GM21367 (cell line): ENCODE measurements at regions not wholly inside any gene's neighbourhood (a gene's known extent, or its start where the extent isn't known, plus 50 kb on each side); places are given as distances from the start of the nearest gene placed in this dataset.
"Not testable (repeated sequence)": the region's sequence is repeated elsewhere in the genome, so short reads cannot be mapped to it uniquely, and the experiment has no call there.

Source experiments
- ATAC-seq: cut with Tn5 transposase; IDR thresholded peaks from one replicate; pipeline ENCODE4 v1.9.1; 2021; ENCODE audit not compliant: unreplicated experiment

- ATAC-seq: no peak
Observed at GRCh38 chr2:129014432-129014831, 695.8 kb upstream of the HS6ST1 start.

GRCh38 chr2:129015397-129016285, 697.0 kb upstream of the HS6ST1 start:
- ATAC-seq: no peak

- no peak for ATAC-seq
Observed at GRCh38 chr2:129016972-129017371, 698.3 kb upstream of the HS6ST1 start.

GRCh38 chr2:129024796-129025195, 706.1 kb upstream of the HS6ST1 start:
- no peak for ATAC-seq

GRCh38 chr2:129035992-129036391, 717.3 kb upstream of the HS6ST1 start:
- no peak for ATAC-seq

GRCh38 chr2:129043677-129044076, 725.0 kb upstream of the HS6ST1 start:
- ATAC-seq: not testable (repeated sequence)

- not testable (repeated sequence) for ATAC-seq
Observed at GRCh38 chr2:129046475-129046874, 727.8 kb upstream of the HS6ST1 start.

GRCh38 chr2:129050101-129050500, 731.4 kb upstream of the HS6ST1 start:
- ATAC-seq: no peak

GRCh38 chr2:129055242-129055641, 736.6 kb upstream of the HS6ST1 start:
- no peak for ATAC-seq

GRCh38 chr2:129055824-129056223, 737.2 kb upstream of the HS6ST1 start:
- ATAC-seq: no peak

GRCh38 chr2:129056309-129056958, 737.8 kb upstream of the HS6ST1 start:
- no peak for ATAC-seq

- no peak for ATAC-seq
Observed at GRCh38 chr2:129056959-129057317, 738.3 kb upstream of the HS6ST1 start.

GRCh38 chr2:129058981-129059380, 740.3 kb upstream of the HS6ST1 start:
- no peak for ATAC-seq

- ATAC-seq: no peak
Observed at GRCh38 chr2:129059476-129059875, 740.8 kb upstream of the HS6ST1 start.

- no peak for ATAC-seq
Observed at GRCh38 chr2:129061069-129061768, 742.6 kb upstream of the HS6ST1 start.

- ATAC-seq: no peak
Observed at GRCh38 chr2:129061769-129062121, 743.1 kb upstream of the HS6ST1 start.

GRCh38 chr2:129062146-129062912, 743.7 kb upstream of the HS6ST1 start:
- ATAC-seq: no peak

- no peak for ATAC-seq
Observed at GRCh38 chr2:129067070-129067469, 748.4 kb upstream of the HS6ST1 start.

- no peak for ATAC-seq
Observed at GRCh38 chr2:129067953-129068352, 749.3 kb upstream of the HS6ST1 start.

GRCh38 chr2:129068543-129068942, 749.9 kb upstream of the HS6ST1 start:
- ATAC-seq: no peak
